ENCODE measurements at regions not wholly inside any gene's neighbourhood (a gene's known extent, or its start where the extent isn't known, plus 50 kb on each side); places are given as distances from the start of the nearest gene placed in this dataset.

DNA sequence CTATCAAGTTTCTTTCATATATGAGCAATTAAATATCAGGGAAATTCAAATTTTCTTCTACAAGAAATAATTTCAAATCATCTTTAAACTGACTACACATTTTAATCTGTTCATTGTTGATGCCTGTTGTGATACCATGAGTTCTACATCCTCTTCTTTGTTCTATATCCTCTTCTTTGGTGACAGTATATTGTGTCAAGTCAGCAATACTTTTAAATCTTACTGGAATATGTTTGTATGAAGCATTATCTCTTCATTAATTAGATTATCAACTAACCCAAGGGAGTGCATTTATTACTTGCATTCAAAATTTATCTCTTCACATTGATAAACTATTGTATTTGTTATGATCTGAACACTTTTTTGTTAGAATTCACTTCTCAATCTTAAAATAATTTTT is 275.0 kb upstream of the INTU start:
- TF ChIP-seq MXI1 (IDR thresholded peaks at IDR 0.05; ENCODE audit: low read depth, low read length) (no peak), DPF2 (IDR thresholded peaks at IDR 0.05) (no peak), MYB (IDR thresholded peaks at IDR 0.05; ENCODE audit: borderline replicate concordance, low read depth, low read length) (no peak), ETV6 (conservative IDR thresholded peaks at IDR 0.05 in 1 of 2, IDR thresholded peaks at IDR 0.05 in 1 of 2; ENCODE audit: borderline replicate concordance in 1 of 2, low read depth in 1 of 2) (no peak)
- TF ChIP-seq, protein P1, sequence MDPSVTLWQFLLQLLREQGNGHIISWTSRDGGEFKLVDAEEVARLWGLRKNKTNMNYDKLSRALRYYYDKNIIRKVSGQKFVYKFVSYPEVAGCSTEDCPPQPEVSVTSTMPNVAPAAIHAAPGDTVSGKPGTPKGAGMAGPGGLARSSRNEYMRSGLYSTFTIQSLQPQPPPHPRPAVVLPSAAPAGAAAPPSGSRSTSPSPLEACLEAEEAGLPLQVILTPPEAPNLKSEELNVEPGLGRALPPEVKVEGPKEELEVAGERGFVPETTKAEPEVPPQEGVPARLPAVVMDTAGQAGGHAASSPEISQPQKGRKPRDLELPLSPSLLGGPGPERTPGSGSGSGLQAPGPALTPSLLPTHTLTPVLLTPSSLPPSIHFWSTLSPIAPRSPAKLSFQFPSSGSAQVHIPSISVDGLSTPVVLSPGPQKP (IDR thresholded peaks at IDR 0.05; ENCODE audit: low read depth, low read length): no peak
